Anterior cingulate cortex (tissue), 58 donors: ENCODE measurements at regions not wholly inside any gene's neighbourhood (a gene's known extent, or its start where the extent isn't known, plus 50 kb on each side); places are given as distances from the start of the nearest gene placed in this dataset.

Experiments
- DNase-seq, 58 donors: peaks; one replicate each; lab custom pipeline; 2025; lab: John Stamatoyannopoulos, UW

DNA sequence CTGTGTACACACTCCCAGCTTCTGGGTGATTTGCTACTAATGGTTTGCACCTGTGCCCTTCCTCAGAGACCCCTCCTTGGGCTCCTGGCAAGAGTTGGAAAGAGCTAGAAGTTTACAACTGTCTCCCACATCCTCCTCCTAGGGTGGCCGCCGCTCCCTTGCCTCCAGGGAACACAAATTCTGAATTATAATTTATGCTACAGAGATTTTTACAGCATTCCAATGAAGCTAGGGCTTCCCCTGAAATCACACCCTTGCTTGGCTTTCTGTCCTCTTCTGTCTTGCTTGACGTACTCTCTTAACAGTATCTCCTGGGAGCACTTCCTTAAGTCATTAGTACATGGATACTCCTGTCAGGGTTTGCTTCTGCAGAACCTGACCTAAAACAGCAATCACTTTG, 180.2 kb downstream of the KCNA5 start:
- DNase-seq: no peak

GRCh38 chr12:5226581-5226980, 182.9 kb downstream of the KCNA5 start:
- DNase-seq: no peak

- DNase-seq: no peak
These were observed 184.2 kb downstream of the KCNA5 start for GRCh38 chr12:5227708-5228373.

DNA sequence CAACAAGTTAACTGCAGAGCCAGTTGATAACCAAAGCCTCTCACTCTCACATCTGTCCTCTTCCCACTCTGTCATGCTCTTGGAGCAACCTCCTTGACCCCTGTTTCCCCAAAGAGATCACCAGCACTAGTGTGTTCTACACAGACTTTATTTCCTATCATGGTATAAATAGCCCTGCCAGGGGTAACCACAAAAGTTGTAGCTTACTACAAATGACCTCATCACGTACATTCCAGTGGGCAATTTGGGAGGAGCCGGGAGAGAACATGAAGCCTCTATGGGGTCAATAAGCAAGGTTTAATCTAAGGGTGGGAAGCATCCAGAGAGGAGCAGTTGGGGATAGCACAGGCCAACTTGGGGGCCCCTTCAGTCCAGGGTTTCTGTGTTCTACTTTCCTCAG, 186.5 kb downstream of the KCNA5 start:
- DNase-seq: no peak

- no peak for DNase-seq
These were observed 187.2 kb downstream of the KCNA5 start for GRCh38 chr12:5230861-5231260.

DNA sequence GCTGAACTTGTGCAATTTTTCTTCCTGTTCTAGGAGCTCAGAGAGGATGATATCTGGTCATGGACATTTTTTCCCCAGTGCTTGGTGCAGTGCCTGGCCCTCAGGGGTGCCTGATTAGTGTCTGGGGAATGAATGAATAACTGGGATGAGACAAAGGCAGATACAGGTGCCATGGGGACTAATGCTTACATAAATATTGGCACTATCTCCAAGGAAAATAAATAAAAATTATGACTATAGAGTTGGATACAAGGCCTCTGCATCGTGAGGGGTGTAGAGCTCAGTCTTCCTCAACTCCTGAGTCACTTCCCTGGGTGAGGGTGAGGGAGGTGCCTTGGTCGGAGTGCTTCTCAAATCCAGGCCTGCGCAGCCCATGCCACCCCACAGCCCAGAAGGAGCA, 188.6 kb downstream of the KCNA5 start:
- no peak for DNase-seq

- DNase-seq: no peak
These were observed 189.3 kb downstream of the KCNA5 start for GRCh38 chr12:5232826-5233500.

DNA sequence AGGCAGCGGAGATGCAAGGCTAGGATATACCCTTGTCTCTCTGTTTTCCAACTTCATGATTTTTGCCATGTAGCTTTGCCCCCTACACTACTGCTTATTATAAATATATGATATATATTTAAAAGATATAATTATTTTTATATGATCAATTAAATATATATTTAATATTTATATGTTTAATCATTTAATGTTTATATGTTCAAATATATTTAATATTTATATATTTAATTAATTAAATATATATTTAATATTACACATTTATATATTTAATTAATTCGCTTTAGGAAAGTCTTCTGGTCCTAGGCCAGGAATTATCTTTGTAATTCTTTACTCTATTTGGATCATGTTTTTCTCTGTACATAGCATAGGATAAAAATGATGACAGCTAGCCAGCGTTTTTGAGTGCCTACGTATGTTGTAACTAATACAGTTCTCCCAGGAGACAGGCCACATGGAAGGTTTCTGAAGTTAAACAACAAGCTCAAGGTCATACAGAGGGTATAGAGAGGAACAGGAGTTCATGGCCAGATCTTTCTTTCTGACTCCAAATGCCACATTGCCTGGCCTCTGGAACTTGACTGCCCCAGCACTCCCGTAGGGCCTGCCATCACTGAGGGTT, 192.5 kb downstream of the KCNA5 start:
- no peak for DNase-seq

GRCh38 chr12:5242440-5242839, 189.5 kb upstream of the NTF3 start:
- no peak for DNase-seq

DNA sequence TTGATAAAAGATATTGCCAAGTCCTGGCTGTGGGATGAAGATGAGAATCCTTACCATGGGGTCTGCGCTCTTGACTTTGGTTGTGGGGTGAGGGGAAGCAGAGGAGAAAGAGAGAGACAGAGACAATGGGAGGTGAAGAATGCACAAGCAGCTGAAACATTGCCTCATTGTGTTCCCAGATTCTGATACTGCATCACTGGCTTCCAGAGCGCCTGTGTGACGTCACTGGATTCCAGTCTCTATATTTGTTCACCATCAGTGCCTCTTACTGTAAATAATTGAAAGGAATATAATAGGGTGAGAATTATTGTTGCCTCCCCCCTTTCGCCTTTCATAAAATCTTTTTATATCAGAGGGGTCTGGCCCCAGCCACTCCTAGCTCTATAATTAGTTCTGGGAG, 188.9 kb upstream of the NTF3 start:
- DNase-seq: no peak

DNA sequence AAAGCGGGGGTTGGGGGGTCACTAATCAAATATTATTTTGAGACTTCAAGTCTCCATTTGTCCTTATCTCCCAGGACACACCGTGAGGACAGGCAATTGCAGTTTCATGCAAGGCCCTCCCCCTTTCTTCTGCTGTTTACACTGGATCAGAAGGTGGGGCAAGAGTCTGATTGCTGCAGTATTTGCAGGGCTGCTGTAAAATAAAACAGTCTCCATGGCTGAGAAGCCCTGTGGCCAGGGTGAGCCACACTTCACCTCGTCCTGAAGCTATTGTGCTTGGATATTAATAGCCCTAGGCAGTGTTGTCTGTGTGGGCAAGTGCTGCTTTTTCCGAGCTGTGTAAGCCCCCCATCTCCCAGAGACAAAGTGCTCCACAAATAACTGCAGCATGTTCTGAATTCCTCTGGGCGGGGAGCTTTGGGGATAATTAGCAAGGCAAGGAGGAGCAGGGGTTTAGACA, 187.4 kb upstream of the NTF3 start:
- no peak for DNase-seq

DNA sequence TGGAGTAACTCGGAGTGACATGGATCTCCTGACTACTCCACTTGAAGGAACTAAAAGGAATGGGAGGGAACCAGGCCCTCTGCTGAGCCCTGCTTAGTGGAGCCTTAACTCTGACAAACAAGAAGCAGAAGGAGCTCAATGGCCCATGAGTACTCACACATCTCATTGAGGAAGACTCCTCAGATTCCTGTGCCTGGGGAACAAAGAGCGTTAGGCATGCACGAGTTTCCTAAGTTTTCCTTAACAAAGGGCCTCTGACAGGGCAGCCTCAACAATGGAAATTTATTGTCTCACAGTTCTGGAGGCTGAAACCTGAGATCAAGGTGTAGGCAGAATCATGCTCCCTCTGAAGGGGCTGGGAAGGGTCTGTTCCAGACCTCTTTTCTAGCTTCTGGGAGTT, 185.7 kb upstream of the NTF3 start:
- no peak for DNase-seq

- no peak for DNase-seq
These were observed 184.8 kb upstream of the NTF3 start for GRCh38 chr12:5247144-5247543.

GRCh38 chr12:5248230-5248629, 183.7 kb upstream of the NTF3 start:
- DNase-seq: no peak

- no peak for DNase-seq
These were observed 182.8 kb upstream of the NTF3 start for GRCh38 chr12:5248999-5249526.

GRCh38 chr12:5251092-5251491, 180.8 kb upstream of the NTF3 start:
- no peak for DNase-seq

DNA sequence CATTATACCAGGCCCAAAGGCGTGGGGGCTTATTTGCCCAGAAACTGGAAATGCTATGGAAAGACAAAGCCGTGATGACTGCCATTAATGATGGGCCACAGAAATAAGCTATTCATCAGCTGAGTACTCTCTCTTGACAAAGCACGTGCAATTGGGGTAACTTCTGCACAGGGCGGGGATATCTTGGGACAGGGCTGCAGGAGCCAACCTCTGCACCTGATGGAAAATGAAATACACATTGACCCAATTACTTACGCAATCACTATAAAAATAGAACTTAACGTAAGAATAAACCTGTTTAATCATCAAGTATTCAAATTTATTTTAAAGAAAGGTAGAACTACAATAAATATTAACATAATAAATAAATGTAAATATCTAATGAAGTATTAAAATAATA, 180.1 kb upstream of the NTF3 start:
- no peak for DNase-seq

- peak in 5 of 58 donors; percentile 3 to 9 (median 6) for DNase-seq
These were observed 177.2 kb upstream of the NTF3 start for GRCh38 chr12:5254703-5255102.

GRCh38 chr12:5257763-5258495, 174.0 kb upstream of the NTF3 start:
- no peak for DNase-seq

DNA sequence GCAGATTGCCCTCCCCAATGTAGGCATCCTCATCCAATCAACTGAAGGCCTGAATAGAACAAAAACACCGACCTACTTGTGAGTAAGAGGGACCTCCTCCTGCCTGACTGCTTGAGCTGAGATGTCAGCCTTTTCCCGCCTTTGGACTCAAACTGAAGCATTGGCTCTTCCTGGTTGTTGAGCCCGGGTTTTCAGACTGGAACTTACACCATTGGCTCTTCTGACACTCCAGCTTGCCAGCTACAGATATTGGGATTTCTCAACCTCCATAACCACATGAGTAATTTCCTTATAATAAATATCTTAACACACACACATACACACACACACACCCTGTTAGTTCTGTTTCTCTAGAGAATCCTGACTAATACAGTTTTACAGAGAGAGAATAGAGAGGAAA, 173.4 kb upstream of the NTF3 start:
- DNase-seq: no peak

DNA sequence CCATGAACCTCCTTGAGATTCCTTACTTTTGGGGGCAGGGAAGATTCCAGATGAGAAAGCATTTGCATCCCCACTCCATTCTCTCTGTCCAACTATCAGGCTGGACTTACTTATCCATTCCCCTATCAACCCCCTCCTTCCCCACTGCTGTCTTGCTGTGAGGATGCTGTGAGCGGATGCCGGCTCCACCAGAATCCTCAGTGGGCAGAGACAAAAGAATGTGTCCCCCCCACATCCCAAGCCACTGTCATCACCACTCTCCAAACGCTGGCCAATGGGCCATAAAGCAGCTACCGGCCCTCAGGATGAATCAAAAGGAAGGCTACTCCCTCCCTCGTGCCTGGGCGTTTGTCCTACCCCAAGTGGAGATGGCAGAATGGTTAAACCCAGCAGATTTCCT, 173.0 kb upstream of the NTF3 start:
- DNase-seq: no peak
